Activated T-cell treated with anti-CD3 and anti-CD28 coated beads, Interleukin-2, amount 50 U/mL, for 72 hours (primary cell): ENCODE measurements at regions not wholly inside any gene's neighbourhood (a gene's known extent, or its start where the extent isn't known, plus 50 kb on each side); places are given as distances from the start of the nearest gene placed in this dataset.
A peak's percentile ranks its signal among the peaks of the same experiment; 100 is the strongest.
"Not testable (repeated sequence)": the region's sequence is repeated elsewhere in the genome, so short reads cannot be mapped to it uniquely, and the experiment has no call there.

Source experiments
- ATAC-seq, 2 donors: fragments of 150-1000 bp; cut with Tn5 transposase; replicated peaks in 1 of 2; 2 replicates each; pipeline ENCODE4 v1.10.0; 2021; ENCODE audit warnings: moderate library complexity in 2 of 2, mild to moderate bottlenecking in 1 of 2
- DNase-seq, 2 donors: peaks; one replicate each; pipeline ENCODE4 v3.0.0; 2021 to 2022; ENCODE audit warnings: mixed read lengths in 1 of 2
- H3K27ac Mint-ChIP-seq: one replicate; pipeline ENCODE4 v1.8.0; 2022; ENCODE audit warnings: mild to moderate bottlenecking, moderate library complexity, mixed read lengths
- H3K27me3 Mint-ChIP-seq: one replicate; pipeline ENCODE4 v1.8.0; 2022; ENCODE audit warnings: low read depth, mixed read lengths
- H3K36me3 Mint-ChIP-seq, 2 donors: one replicate each; pipeline ENCODE4 v1.8.0; 2022; ENCODE audit warnings: mixed read lengths in 2 of 2, mild to moderate bottlenecking in 1 of 2; ENCODE audit not compliant: insufficient read depth in 2 of 2
- H3K4me1 Mint-ChIP-seq: one replicate; pipeline ENCODE4 v1.8.0; 2022; ENCODE audit warnings: low read depth, mixed read lengths
- H3K4me3 Mint-ChIP-seq, 2 donors: one replicate each; pipeline ENCODE4 v1.8.0; 2022; ENCODE audit warnings: mild to moderate bottlenecking in 2 of 2, mixed read lengths in 2 of 2, moderate library complexity in 2 of 2
- H3K9me3 Mint-ChIP-seq, 2 donors: one replicate each; pipeline ENCODE4 v1.8.0; 2022; ENCODE audit warnings: mixed read lengths in 2 of 2

GRCh38 chr17:51347851-51348584 lies 87.7 kb downstream of the UTP18 start:
- no peaks in the 10 kb centered on the region for H3K4me1 Mint-ChIP-seq
- peaks cover 12% of the 10 kb centered on the region for H3K27me3 Mint-ChIP-seq
- no peaks in the 10 kb centered on the region for H3K36me3 Mint-ChIP-seq
- H3K27ac Mint-ChIP-seq = no peak overlapping the region
- no peak for DNase-seq
- H3K4me3 Mint-ChIP-seq = no peak overlapping the region
- ATAC-seq = no peak
- H3K9me3 Mint-ChIP-seq = no peaks in the 10 kb centered on the region

DNA sequence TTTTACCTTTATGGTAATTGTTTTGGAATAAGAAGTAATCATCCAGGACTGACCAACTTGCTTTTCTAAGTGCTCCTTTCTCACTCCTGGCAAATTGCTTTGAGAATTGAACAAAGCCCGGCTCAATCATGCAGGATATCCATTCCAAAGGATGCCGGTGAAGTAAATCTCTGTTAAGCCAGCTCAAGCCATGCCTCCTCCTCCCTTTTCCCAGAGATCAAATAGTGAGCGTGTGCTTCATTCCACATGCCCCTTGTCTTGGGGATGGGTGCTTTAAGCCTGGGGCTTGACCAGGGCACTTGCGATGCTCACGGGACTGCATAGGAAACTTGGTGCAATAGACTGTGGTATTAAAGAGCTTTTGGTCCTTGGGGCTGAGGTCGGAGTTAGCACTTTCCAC lies 90.7 kb downstream of the UTP18 start:
- DNase-seq (no peak), ATAC-seq (no peak)
- Mint-ChIP-seq H3K36me3 (no peaks in the 10 kb centered on the region), H3K4me1 (no peaks in the 10 kb centered on the region), H3K4me3 (no peak overlapping the region), H3K27ac (no peak overlapping the region), H3K27me3 (peaks cover 12% of the 10 kb centered on the region), H3K9me3 (no peaks in the 10 kb centered on the region)

DNA sequence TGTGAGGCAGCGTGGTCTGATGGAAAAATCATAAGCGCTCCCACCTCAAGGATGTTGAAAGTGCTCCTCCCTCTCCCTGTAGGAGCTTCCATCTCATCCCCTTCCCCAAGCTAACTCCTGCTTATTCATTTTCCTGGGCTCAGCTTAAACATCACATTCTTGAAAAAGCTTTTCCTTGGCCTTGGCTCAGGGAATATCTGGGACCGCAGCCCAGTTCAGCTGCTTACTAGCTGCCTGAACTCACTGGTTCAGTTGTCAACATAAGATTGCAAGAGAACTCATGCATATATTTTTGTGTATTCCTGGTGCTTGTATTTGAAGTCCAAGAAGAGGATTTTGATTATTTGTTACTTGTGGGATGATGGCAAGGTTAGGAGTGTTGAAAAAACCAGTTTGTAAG lies 91.5 kb downstream of the UTP18 start:
- H3K27ac Mint-ChIP-seq = no peak overlapping the region
- ATAC-seq = no peak
- no peak for DNase-seq
- H3K4me1 Mint-ChIP-seq = no peaks in the 10 kb centered on the region
- H3K9me3 Mint-ChIP-seq = no peaks in the 10 kb centered on the region
- peaks cover 12% of the 10 kb centered on the region for H3K27me3 Mint-ChIP-seq
- H3K36me3 Mint-ChIP-seq = no peaks in the 10 kb centered on the region
- H3K4me3 Mint-ChIP-seq = no peak overlapping the region

DNA sequence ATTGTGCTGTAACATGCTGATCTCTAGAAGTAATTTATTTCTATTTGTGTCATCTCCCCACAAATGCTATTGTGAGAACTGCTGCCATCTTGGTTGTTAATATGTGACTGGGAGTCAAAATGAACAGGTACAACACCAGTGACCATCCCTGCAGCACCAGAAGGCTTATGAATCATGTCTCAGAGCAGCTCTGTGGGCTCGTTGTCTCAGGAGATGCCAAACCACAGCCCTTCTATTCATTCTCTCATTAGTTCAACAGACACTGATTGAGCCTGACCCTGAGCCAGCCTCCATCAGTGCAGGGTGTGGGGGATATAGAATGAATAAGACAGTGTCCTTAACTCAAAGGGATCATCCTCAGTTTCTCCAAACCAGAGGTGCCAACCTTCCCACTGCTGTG lies 92.5 kb downstream of the UTP18 start:
- peaks cover 12% of the 10 kb centered on the region for H3K27me3 Mint-ChIP-seq
- H3K4me1 Mint-ChIP-seq = no peaks in the 10 kb centered on the region
- no peak overlapping the region for H3K27ac Mint-ChIP-seq
- no peaks in the 10 kb centered on the region for H3K36me3 Mint-ChIP-seq
- ATAC-seq (no peak), DNase-seq (no peak)
- H3K4me3 Mint-ChIP-seq = no peak overlapping the region
- H3K9me3 Mint-ChIP-seq = no peaks in the 10 kb centered on the region

GRCh38 chr17:51353296-51353695 lies 93.0 kb downstream of the UTP18 start:
- H3K27ac Mint-ChIP-seq = no peak overlapping the region
- H3K9me3 Mint-ChIP-seq = no peaks in the 10 kb centered on the region
- no peak overlapping the region for H3K4me3 Mint-ChIP-seq
- no peaks in the 10 kb centered on the region for H3K4me1 Mint-ChIP-seq
- no peaks in the 10 kb centered on the region for H3K36me3 Mint-ChIP-seq
- DNase-seq (no peak), ATAC-seq (no peak)
- peaks cover 12% of the 10 kb centered on the region for H3K27me3 Mint-ChIP-seq

- Mint-ChIP-seq H3K27me3 (peaks cover 12% of the 10 kb centered on the region), H3K4me1 (no peaks in the 10 kb centered on the region), H3K9me3 (no peaks in the 10 kb centered on the region), H3K36me3 (no peaks in the 10 kb centered on the region), H3K27ac (no peak overlapping the region), H3K4me3 (no peak overlapping the region)
- DNase-seq (no peak), ATAC-seq (no peak)
Observed at GRCh38 chr17:51354936-51355335, 94.6 kb downstream of the UTP18 start.

DNA sequence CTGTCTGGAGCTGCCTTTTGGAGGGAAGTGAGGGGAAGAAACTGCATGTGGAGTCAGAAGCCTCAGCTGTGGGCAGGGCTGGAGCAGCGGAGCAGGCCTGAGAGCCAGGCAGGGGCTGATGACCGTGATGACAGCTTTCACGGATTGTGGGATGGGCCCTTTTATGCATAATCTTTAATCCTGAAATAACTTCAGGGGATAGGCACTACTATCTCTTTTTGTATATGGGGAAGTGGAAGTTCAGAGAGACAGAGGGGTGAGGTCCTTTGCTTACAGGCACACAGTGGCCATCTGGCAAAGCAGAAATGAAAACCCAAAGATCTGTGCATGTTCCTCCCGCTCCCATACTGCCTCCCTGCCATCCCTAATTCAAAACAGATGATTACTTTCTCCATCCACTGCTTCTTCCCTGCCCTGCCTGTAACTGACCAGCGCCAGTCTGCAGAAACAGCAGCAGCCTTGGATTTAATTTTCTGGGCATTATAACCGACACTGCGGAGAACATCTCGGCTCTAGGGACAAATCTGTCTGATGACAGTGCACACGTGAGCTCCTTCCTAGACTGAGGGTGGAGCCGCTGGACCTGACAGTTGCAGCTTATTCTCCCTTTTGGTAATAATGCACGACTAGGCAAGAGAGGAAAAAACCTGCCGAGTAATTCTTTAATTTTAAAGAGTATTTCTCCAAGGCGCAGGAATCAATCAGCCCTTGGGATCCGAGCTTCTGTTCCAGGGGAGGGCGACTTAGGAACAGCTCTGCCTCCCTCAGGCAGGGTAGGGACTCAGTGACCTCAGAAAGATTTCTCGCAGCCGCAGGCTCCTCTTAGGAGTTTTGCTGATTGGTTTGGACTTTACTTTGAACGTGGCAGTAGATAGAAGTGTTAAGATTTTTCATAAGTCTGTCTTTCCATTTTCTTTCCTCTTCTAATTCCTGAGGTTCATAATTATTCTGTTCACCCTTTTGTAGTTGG lies 95.4 kb downstream of the UTP18 start:
- Mint-ChIP-seq H3K36me3 (no peaks in the 10 kb centered on the region), H3K9me3 (no peaks in the 10 kb centered on the region), H3K27me3 (peaks cover 12% of the 10 kb centered on the region), H3K27ac (no peak overlapping the region), H3K4me1 (no peaks in the 10 kb centered on the region), H3K4me3 (no peak overlapping the region)
- ATAC-seq (no peak), DNase-seq (no peak)

DNA sequence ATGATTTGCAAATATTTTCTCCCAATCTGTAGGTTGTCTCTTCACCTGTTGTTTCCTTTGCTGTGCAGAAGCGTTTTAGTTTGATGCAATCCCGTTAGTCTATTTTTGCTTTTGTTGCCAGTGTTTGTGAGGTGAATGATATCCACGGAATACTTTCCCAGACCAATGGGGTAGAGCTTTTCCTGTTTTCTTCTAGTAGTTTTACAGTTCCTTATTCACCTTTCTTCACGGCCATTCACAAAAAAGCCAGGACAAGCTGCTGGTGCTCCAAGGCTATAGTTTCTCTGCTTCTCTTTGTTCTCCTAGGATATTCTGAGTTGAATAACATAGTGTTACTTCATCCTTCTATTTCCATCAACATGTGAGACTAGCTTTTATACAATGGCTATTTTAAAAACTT lies 98.7 kb downstream of the UTP18 start:
- Mint-ChIP-seq H3K9me3 (no peaks in the 10 kb centered on the region), H3K27me3 (no peaks in the 10 kb centered on the region), H3K4me3 (no peak overlapping the region), H3K36me3 (no peaks in the 10 kb centered on the region), H3K4me1 (no peaks in the 10 kb centered on the region), H3K27ac (no peak overlapping the region)
- ATAC-seq (no peak), DNase-seq (no peak)

DNA sequence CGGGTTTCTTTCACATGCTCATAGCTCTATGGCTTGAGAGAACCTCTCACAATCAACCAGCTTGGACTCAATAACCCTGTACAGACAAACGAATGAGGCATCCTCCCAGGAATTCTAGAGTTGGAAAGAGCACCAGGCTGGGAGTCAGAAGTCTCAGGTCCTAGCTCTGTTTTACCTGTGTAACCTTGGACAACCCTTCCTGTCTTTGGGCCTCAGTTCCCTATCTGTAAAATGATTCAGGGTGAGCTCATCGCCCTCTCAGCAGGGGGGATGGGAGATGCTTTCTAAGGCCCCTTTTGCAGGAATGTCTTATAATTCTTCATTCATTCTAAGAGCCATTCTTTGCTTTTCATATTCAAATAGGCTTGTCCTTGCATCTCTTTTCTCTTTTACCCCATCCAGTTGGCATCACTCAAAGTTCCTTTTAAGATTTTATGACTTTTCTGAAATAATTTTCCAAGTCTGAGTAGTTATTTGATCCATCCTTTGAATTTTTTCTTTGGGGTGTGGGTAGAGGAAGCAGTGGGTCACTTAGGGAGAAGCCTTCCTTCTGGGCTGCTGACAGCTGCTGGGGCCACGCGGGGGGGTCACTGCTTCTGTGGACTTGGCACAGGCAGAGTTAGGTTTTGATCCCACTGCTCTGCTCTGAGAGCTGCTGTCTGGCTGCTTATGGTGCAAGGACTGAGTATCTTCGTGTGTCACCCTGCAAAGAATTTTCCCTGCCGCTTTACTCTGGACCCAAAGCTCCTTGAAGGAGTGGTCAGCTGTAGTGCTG lies 102.7 kb downstream of the UTP18 start:
- no peak overlapping the region for H3K4me3 Mint-ChIP-seq

GRCh38 chr17:51365090-51365489 lies 104.7 kb downstream of the UTP18 start:
- Mint-ChIP-seq H3K4me1 (peaks cover 17% of the 10 kb centered on the region), H3K36me3 (no peaks in the 10 kb centered on the region), H3K9me3 (no peaks in the 10 kb centered on the region), H3K27me3 (no peaks in the 10 kb centered on the region), H3K27ac (no peak overlapping the region), H3K4me3 (peak overlapping the region in 1 of 2 donors; percentile 27)
- no peak for ATAC-seq
- DNase-seq = no peak

More for the DNA sequence above, 102.7 kb downstream of the UTP18 start:
- Mint-ChIP-seq H3K36me3 (no peaks in the 10 kb centered on the region), H3K27me3 (no peaks in the 10 kb centered on the region), H3K4me1 (peaks cover 17% of the 10 kb centered on the region), H3K27ac (no peak overlapping the region), H3K9me3 (no peaks in the 10 kb centered on the region)
- no peak for DNase-seq
- ATAC-seq = no peak

GRCh38 chr17:51366866-51367265 lies 106.5 kb downstream of the UTP18 start:
- no peaks in the 10 kb centered on the region for H3K27me3 Mint-ChIP-seq
- no peaks in the 10 kb centered on the region for H3K9me3 Mint-ChIP-seq
- no peak for DNase-seq
- no peak overlapping the region for H3K27ac Mint-ChIP-seq
- peaks cover 21% of the 10 kb centered on the region for H3K4me1 Mint-ChIP-seq
- H3K36me3 Mint-ChIP-seq = no peaks in the 10 kb centered on the region
- no peak overlapping the region for H3K4me3 Mint-ChIP-seq
- ATAC-seq = no peak

- H3K27me3 Mint-ChIP-seq, ATAC-seq, H3K27ac Mint-ChIP-seq, H3K36me3 Mint-ChIP-seq, H3K4me3 Mint-ChIP-seq, DNase-seq, H3K9me3 Mint-ChIP-seq: not testable (repeated sequence)
- peaks cover 31% of the 10 kb centered on the region for H3K4me1 Mint-ChIP-seq
Observed at GRCh38 chr17:51367836-51368235, 107.5 kb downstream of the UTP18 start.

DNA sequence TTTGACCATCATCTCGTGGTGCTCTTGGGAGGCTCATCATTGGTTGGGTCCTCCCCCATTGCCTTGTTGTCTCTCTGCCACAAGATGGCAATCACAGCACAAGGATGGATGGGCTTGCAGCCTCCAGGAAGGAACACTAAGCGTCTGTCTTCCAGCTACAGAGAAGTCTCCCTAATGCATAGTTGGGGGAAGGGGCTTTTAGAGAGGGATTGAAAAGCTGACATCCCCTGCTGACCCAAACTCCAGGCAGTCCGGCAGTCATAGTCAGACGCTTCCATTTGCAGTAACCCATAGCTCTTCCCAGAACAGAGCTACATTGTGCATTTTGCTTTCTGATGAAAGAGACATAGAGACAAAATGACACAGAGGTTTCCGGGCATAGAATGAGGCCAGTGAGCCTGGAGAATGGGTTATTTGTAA lies 111.4 kb downstream of the UTP18 start:
- ATAC-seq = peak; percentile 79 to 85
- Mint-ChIP-seq H3K4me3 (no peak overlapping the region), H3K36me3 (no peaks in the 10 kb centered on the region), H3K4me1 (peaks cover 14% of the 10 kb centered on the region), H3K27ac (no peak overlapping the region), H3K9me3 (no peaks in the 10 kb centered on the region), H3K27me3 (no peaks in the 10 kb centered on the region)
- peak; percentile 54 to 56 for DNase-seq
